ENCODE measurements at regions not wholly inside any gene's neighbourhood (a gene's known extent, or its start where the extent isn't known, plus 50 kb on each side); places are given as distances from the start of the nearest gene placed in this dataset.
A peak's percentile ranks its signal among the peaks of the same experiment; 100 is the strongest.

- no peaks in the 10 kb centered on the region for H3K4me1 ChIP-seq (ENCODE audit: insufficient read depth)
- no peak for DNase-seq (ENCODE audit: extremely low spot score)
- no peaks in the 10 kb centered on the region for H3K36me3 ChIP-seq (ENCODE audit: insufficient read depth)
- 94% methylated on average over 1 of the region's 1 CpG for WGBS
- no peak overlapping the region for H3K27ac ChIP-seq (ENCODE audit: low read depth)
- no peak overlapping the region for H3K4me3 ChIP-seq (ENCODE audit: low read depth, low read length)
Observed at GRCh38 chr18:57991552-57991951, 52.5 kb upstream of the NEDD4L start.

DNA sequence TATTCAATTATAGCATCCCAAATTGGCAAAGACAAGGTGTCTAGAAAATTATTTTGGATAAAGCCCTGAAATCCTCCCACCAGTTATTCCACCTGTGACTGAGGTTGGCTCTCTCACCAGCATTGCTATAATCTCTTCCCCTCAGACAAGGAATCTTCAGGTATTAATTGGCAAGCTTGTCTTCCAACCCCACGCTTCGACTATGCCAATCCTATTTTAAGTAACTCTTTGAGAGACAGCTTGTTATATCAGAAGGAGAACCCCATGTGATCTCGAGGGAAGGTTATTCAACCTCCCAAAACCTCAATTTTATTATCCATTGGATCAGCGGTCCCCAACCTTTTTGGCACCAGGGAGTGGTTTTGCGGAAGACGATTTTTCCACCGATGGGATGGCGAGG lies 54.5 kb upstream of the NEDD4L start:
- Histone ChIP-seq H3K4me3 (ENCODE audit: low read depth, low read length) (no peak overlapping the region), H3K4me1 (ENCODE audit: insufficient read depth) (no peaks in the 10 kb centered on the region), H3K36me3 (ENCODE audit: insufficient read depth) (no peaks in the 10 kb centered on the region), H3K27ac (ENCODE audit: low read depth) (no peak overlapping the region)
- no peak for DNase-seq (ENCODE audit: extremely low spot score)
- WGBS = 88% methylated on average over 8 of the region's 8 CpGs

GRCh38 chr18:57984490-57985115 lies 59.4 kb upstream of the NEDD4L start:
- 89% methylated on average over 5 of the region's 5 CpGs for WGBS
- H3K36me3 ChIP-seq (ENCODE audit: insufficient read depth) = no peaks in the 10 kb centered on the region
- no peak overlapping the region for H3K27ac ChIP-seq (ENCODE audit: low read depth)
- no peak for DNase-seq (ENCODE audit: extremely low spot score)
- no peak overlapping the region for H3K4me3 ChIP-seq (ENCODE audit: low read depth, low read length)
- no peaks in the 10 kb centered on the region for H3K4me1 ChIP-seq (ENCODE audit: insufficient read depth)

GRCh38 chr18:57983965-57984364 lies 60.1 kb upstream of the NEDD4L start:
- Histone ChIP-seq H3K4me1 (ENCODE audit: insufficient read depth) (no peaks in the 10 kb centered on the region), H3K36me3 (ENCODE audit: insufficient read depth) (no peaks in the 10 kb centered on the region), H3K27ac (ENCODE audit: low read depth) (no peak overlapping the region), H3K4me3 (ENCODE audit: low read depth, low read length) (no peak overlapping the region)
- DNase-seq (ENCODE audit: extremely low spot score) = no peak
- 82% methylated on average over 3 of the region's 3 CpGs for WGBS

- DNase-seq (ENCODE audit: extremely low spot score) = no peak
- WGBS = 80% methylated on average over 3 of the region's 3 CpGs
- H3K4me3 ChIP-seq (ENCODE audit: low read depth, low read length) = no peak overlapping the region
Observed at GRCh38 chr18:57983472-57983871, 60.6 kb upstream of the NEDD4L start.

GRCh38 chr18:57982372-57983021 lies 61.5 kb upstream of the NEDD4L start:
- 76% methylated on average over 11 of the region's 11 CpGs for WGBS
- no peak overlapping the region for H3K4me3 ChIP-seq (ENCODE audit: low read depth, low read length)
- no peak for DNase-seq (ENCODE audit: extremely low spot score)
- H3K27ac ChIP-seq (ENCODE audit: low read depth) = no peak overlapping the region
- no peaks in the 10 kb centered on the region for H3K36me3 ChIP-seq (ENCODE audit: insufficient read depth)
- H3K4me1 ChIP-seq (ENCODE audit: insufficient read depth) = no peaks in the 10 kb centered on the region

More at GRCh38 chr18:57983472-57983871, 60.6 kb upstream of the NEDD4L start:
- no peaks in the 10 kb centered on the region for H3K36me3 ChIP-seq (ENCODE audit: insufficient read depth)
- H3K4me1 ChIP-seq (ENCODE audit: insufficient read depth) = no peaks in the 10 kb centered on the region
- H3K27ac ChIP-seq (ENCODE audit: low read depth) = no peak overlapping the region

DNA sequence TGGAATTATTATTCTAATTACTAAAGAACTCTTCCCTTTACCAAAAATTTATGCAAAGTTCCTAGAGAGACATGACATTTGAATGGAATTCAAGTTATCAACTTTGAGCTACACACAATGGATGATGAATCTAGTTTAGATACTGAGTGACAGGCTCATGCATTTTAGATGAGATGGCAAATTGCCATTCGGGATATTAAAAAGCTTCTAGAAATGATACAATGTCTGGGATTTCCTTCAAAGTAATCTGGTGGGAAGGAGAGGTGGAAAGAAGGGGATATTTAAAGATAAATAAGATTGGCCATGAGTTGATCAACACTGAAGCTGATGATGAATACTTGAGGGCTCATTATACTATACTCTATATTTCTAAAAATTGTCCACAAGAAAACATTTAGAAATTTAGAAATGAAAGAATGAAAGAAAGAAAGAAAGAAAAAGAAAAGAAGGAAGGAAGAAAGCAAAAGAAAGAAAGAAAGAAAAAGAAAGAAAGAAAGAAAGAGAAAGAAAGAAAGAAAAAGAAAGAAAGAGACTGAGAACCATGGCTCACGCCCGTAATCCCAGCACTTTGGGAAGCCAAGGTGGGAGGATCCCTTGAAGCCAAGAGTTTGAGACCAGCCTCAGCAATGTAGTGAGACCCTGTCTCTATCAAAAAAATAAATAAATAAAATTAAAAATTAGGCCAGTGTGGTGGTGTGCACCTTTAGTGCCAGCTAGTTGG lies 62.6 kb upstream of the NEDD4L start:
- DNase-seq (ENCODE audit: extremely low spot score) = no peak
- no peak overlapping the region for H3K27ac ChIP-seq (ENCODE audit: low read depth)
- H3K4me3 ChIP-seq (ENCODE audit: low read depth, low read length) = no peak overlapping the region
- WGBS = 97% methylated on average over 3 of the region's 3 CpGs
- H3K36me3 ChIP-seq (ENCODE audit: insufficient read depth) = no peaks in the 10 kb centered on the region
- no peaks in the 10 kb centered on the region for H3K4me1 ChIP-seq (ENCODE audit: insufficient read depth)

DNA sequence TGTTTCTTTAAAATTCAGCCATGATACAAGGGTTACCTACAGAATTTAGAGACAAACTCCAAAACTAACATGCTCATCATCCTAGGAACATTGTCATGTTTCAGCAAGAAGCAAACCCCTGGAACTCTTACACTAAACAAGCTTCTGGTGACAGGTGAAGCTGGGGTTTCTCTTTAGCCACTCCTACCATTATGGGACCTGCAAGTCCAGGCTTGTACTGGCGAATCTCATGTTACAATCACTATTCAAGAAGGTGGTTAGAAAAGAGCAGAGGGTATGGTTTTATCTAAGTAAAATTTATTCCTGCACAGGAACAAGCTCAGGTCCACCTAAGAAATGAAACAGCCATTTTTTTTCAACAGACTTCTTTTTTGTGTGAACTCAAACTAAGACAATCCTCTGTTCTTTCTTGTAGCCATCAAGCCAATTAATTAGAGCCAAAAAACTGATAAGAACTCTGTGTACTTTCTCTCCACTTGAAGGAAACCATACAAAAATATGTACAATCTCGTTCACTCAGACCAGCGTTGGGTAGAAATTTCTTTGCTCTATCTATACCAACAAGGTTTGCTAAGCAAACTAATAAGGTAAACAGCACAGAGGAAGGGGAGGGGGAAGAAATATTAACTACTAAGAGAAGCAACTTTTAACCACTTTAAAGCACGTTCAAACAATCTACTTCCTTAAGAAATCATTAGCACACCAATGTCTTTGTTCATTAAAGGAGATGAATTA lies 63.3 kb upstream of the NEDD4L start:
- Histone ChIP-seq H3K27ac (ENCODE audit: low read depth) (no peak overlapping the region), H3K4me1 (ENCODE audit: insufficient read depth) (no peaks in the 10 kb centered on the region), H3K36me3 (ENCODE audit: insufficient read depth) (no peaks in the 10 kb centered on the region), H3K4me3 (ENCODE audit: low read depth, low read length) (no peak overlapping the region)
- peak; percentile 20 for DNase-seq (ENCODE audit: extremely low spot score)
- WGBS = 79% methylated on average over 4 of the region's 4 CpGs

GRCh38 chr18:57976230-57976773 lies 67.7 kb upstream of the NEDD4L start:
- DNase-seq (ENCODE audit: extremely low spot score) = no peak
- Histone ChIP-seq H3K27ac (ENCODE audit: low read depth) (no peak overlapping the region), H3K36me3 (ENCODE audit: insufficient read depth) (no peaks in the 10 kb centered on the region), H3K4me1 (ENCODE audit: insufficient read depth) (no peaks in the 10 kb centered on the region), H3K4me3 (ENCODE audit: low read depth, low read length) (no peak overlapping the region)
- WGBS = 63% methylated on average over 2 of the region's 2 CpGs

GRCh38 chr18:57975805-57976204 lies 68.2 kb upstream of the NEDD4L start:
- Histone ChIP-seq H3K4me1 (ENCODE audit: insufficient read depth) (no peaks in the 10 kb centered on the region), H3K36me3 (ENCODE audit: insufficient read depth) (no peaks in the 10 kb centered on the region), H3K27ac (ENCODE audit: low read depth) (no peak overlapping the region), H3K4me3 (ENCODE audit: low read depth, low read length) (no peak overlapping the region)
- 67% methylated on average over 2 of the region's 2 CpGs for WGBS
- no peak for DNase-seq (ENCODE audit: extremely low spot score)

GRCh38 chr18:57974585-57975265 lies 69.3 kb upstream of the NEDD4L start:
- DNase-seq (ENCODE audit: extremely low spot score) = no peak
- 85% methylated on average over 6 of the region's 6 CpGs for WGBS
- Histone ChIP-seq H3K4me3 (ENCODE audit: low read depth, low read length) (no peak overlapping the region), H3K4me1 (ENCODE audit: insufficient read depth) (no peaks in the 10 kb centered on the region), H3K36me3 (ENCODE audit: insufficient read depth) (no peaks in the 10 kb centered on the region), H3K27ac (ENCODE audit: low read depth) (no peak overlapping the region)

- Histone ChIP-seq H3K4me1 (ENCODE audit: insufficient read depth) (no peaks in the 10 kb centered on the region), H3K27ac (ENCODE audit: low read depth) (no peak overlapping the region), H3K36me3 (ENCODE audit: insufficient read depth) (no peaks in the 10 kb centered on the region), H3K4me3 (ENCODE audit: low read depth, low read length) (no peak overlapping the region)
- DNase-seq (ENCODE audit: extremely low spot score) = no peak
- WGBS = 94% methylated on average over 7 of the region's 7 CpGs
Observed at GRCh38 chr18:57973889-57974288, 70.1 kb upstream of the NEDD4L start.
